Neural cell (in vitro differentiated cells): ENCODE measurements at regions not wholly inside any gene's neighbourhood (a gene's known extent, or its start where the extent isn't known, plus 50 kb on each side); places are given as distances from the start of the nearest gene placed in this dataset.

ENCODE experiments used
- H2AFZ ChIP-seq: fragments of 200-600, 300-800 bp; sonication (generic), shearing (Covaris generic); 2 replicates; pipeline ENCODE4 v1.6.0; 2014; ENCODE audit warnings: low read depth, mild to moderate bottlenecking, antibody characterized with exemption, low read length, moderate library complexity
- H3F3A ChIP-seq: fragments of 200-600 bp; shearing (Covaris generic); 2 replicates; pipeline ENCODE4 v1.6.1; 2016; ENCODE audit warnings: mild to moderate bottlenecking, moderate library complexity, mixed read lengths, antibody characterized with exemption, low read length; ENCODE audit not compliant: insufficient read depth, poor library complexity, severe bottlenecking
- H3K27ac ChIP-seq: fragments of 200-600, 300-800 bp; sonication (generic), shearing (Covaris generic); 2 replicates; pipeline ENCODE4 v1.5.1; 2014; ENCODE audit warnings: mild to moderate bottlenecking, low read length, moderate library complexity
- H3K27me3 ChIP-seq: fragments of 300-800, 200-600 bp; sonication (generic), shearing (Covaris generic); 2 replicates; pipeline ENCODE4 v1.6.0; 2014; ENCODE audit warnings: mild to moderate bottlenecking, low read depth, low read length, moderate library complexity; ENCODE audit not compliant: insufficient read depth
- H3K36me3 ChIP-seq: fragments of 300-800, 200-600 bp; sonication (generic), shearing (Covaris generic); 2 replicates; pipeline ENCODE4 v1.5.1; 2014; ENCODE audit warnings: mild to moderate bottlenecking, antibody characterized with exemption, low read length, moderate library complexity; ENCODE audit not compliant: insufficient read depth
- H3K4me2 ChIP-seq: fragments of 300-800, 200-600 bp; sonication (generic), shearing (Covaris generic); 2 replicates; pipeline ENCODE4 v1.6.0; 2014; ENCODE audit warnings: mild to moderate bottlenecking, low read length
- H3K4me3 ChIP-seq: fragments of 300-800, 200-600 bp; sonication (generic), shearing (Covaris generic); 2 replicates; pipeline ENCODE4 v1.5.1; 2014; ENCODE audit warnings: mild to moderate bottlenecking, low read length, moderate library complexity
- H3K79me2 ChIP-seq: fragments of 200-600 bp; shearing (Covaris generic); replicated peaks from 2 replicates; pipeline ENCODE4 v1.6.0; 2014; ENCODE audit warnings: mild to moderate bottlenecking, low read length, moderate library complexity; ENCODE audit not compliant: insufficient read depth
- H3K9ac ChIP-seq: fragments of 300-800, 200-600 bp; sonication (generic), shearing (Covaris generic); 2 replicates; pipeline ENCODE4 v1.6.1; 2016; ENCODE audit warnings: mild to moderate bottlenecking, low read length, mixed read lengths
- H3K9me2 ChIP-seq: fragments of 200-600 bp; shearing (Covaris generic); 2 replicates; pipeline ENCODE4 v1.6.1; 2016; ENCODE audit warnings: mild to moderate bottlenecking, low read length, mixed read lengths; ENCODE audit not compliant: insufficient read depth
- H3K9me3 ChIP-seq: fragments of 200-600, 300-800 bp; sonication (generic), shearing (Covaris generic); 2 replicates; pipeline ENCODE4 v1.6.1; 2016; ENCODE audit warnings: mild to moderate bottlenecking, mixed run types, low read length, moderate library complexity, mixed read lengths
- H4K20me1 ChIP-seq: fragments of 200-600 bp; shearing (Covaris generic); 2 replicates; pipeline ENCODE4 v1.6.1; 2016; ENCODE audit warnings: mild to moderate bottlenecking, mixed run types; ENCODE audit not compliant: insufficient read depth
- CTCF ChIP-seq: fragments of 450-650 bp; IDR thresholded peaks from 2 replicates; pipeline ENCODE4 v1.5.1; 2014; ENCODE audit warnings: antibody characterized with exemption, mild to moderate bottlenecking, moderate library complexity; ENCODE audit not compliant: poor library complexity, severe bottlenecking
- EP300 ChIP-seq: fragments of 450-650 bp; conservative IDR thresholded peaks from 2 replicates; pipeline ENCODE4 v1.6.1; 2014; ENCODE audit warnings: antibody characterized with exemption, mild to moderate bottlenecking, moderate library complexity; ENCODE audit not compliant: poor library complexity, severe bottlenecking
- EZH2 ChIP-seq: fragments of 200-600, 300-800 bp; shearing (Covaris generic), sonication (generic); IDR thresholded peaks from 2 replicates; pipeline ENCODE4 v1.6.1; 2014; ENCODE audit warnings: antibody characterized with exemption, low read length, borderline replicate concordance, mild to moderate bottlenecking; ENCODE audit not compliant: insufficient read depth, poor library complexity, severe bottlenecking
- MXI1 ChIP-seq: fragments of 450-650 bp; conservative IDR thresholded peaks from 2 replicates; pipeline ENCODE4 v1.6.1; 2014; ENCODE audit warnings: antibody characterized with exemption, mild to moderate bottlenecking; ENCODE audit not compliant: poor library complexity, severe bottlenecking
- POLR2AphosphoS5 ChIP-seq: IDR thresholded peaks from 2 replicates; pipeline ENCODE4 v1.6.1; 2012
- RAD21 ChIP-seq: fragments of 450-650 bp; conservative IDR thresholded peaks from 2 replicates; pipeline ENCODE4 v1.6.1; 2014; ENCODE audit warnings: antibody characterized with exemption, mild to moderate bottlenecking, moderate library complexity
- SMC3 ChIP-seq: fragments of 450-650 bp; conservative IDR thresholded peaks from 2 replicates; pipeline ENCODE4 v1.6.1; 2014; ENCODE audit warnings: antibody characterized with exemption, mild to moderate bottlenecking, moderate library complexity; ENCODE audit not compliant: poor library complexity
- TAF1 ChIP-seq: IDR thresholded peaks from 2 replicates; pipeline ENCODE4 v1.6.1; 2012; ENCODE audit warnings: low read depth
- TF ChIP-seq, protein P1 (sequence below): IDR thresholded peaks from 2 replicates; pipeline ENCODE4 v1.6.1; 2012; ENCODE audit warnings: borderline replicate concordance

DNA sequence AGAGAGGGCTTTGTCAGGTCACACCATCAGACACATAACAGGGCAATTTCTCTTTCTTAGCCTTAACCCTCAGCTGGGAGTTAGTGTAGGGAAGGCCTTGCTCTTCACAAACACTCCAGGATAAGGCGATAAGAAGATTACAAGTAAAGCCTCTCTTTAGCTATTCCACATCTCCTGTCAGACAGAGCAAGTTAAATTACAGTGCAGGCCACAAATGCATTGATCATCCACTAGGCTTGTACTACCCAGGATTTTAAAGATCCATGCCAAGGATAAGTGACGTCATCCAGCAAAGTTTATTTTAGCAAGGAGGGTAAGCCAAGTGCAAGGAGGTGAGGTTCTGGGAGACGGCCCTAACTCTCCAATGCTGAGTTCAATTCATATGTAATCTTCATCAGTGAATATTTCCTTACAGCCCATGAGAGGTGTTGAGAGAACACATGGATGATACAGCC lies 890.6 kb upstream of the NR2F2 start:
- Histone ChIP-seq H4K20me1 (no peaks in the 10 kb centered on the region), H3K36me3 (no peaks in the 10 kb centered on the region), H3F3A (no peaks in the 10 kb centered on the region), H3K9ac (no peak overlapping the region), H3K4me3 (no peak overlapping the region), H3K4me2 (no peak overlapping the region), H2AFZ (no peak overlapping the region), H3K27ac (no peak overlapping the region), H3K9me2 (no peaks in the 10 kb centered on the region), H3K79me2 (no peaks in the 10 kb centered on the region), H3K27me3 (no peaks in the 10 kb centered on the region), H3K9me3 (no peaks in the 10 kb centered on the region)
- no peak for TF ChIP-seq RAD21
- TF ChIP-seq, protein P1, sequence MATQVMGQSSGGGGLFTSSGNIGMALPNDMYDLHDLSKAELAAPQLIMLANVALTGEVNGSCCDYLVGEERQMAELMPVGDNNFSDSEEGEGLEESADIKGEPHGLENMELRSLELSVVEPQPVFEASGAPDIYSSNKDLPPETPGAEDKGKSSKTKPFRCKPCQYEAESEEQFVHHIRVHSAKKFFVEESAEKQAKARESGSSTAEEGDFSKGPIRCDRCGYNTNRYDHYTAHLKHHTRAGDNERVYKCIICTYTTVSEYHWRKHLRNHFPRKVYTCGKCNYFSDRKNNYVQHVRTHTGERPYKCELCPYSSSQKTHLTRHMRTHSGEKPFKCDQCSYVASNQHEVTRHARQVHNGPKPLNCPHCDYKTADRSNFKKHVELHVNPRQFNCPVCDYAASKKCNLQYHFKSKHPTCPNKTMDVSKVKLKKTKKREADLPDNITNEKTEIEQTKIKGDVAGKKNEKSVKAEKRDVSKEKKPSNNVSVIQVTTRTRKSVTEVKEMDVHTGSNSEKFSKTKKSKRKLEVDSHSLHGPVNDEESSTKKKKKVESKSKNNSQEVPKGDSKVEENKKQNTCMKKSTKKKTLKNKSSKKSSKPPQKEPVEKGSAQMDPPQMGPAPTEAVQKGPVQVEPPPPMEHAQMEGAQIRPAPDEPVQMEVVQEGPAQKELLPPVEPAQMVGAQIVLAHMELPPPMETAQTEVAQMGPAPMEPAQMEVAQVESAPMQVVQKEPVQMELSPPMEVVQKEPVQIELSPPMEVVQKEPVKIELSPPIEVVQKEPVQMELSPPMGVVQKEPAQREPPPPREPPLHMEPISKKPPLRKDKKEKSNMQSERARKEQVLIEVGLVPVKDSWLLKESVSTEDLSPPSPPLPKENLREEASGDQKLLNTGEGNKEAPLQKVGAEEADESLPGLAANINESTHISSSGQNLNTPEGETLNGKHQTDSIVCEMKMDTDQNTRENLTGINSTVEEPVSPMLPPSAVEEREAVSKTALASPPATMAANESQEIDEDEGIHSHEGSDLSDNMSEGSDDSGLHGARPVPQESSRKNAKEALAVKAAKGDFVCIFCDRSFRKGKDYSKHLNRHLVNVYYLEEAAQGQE: no peak
- TF ChIP-seq CTCF: no peak
- no peak for TF ChIP-seq POLR2AphosphoS5

DNA sequence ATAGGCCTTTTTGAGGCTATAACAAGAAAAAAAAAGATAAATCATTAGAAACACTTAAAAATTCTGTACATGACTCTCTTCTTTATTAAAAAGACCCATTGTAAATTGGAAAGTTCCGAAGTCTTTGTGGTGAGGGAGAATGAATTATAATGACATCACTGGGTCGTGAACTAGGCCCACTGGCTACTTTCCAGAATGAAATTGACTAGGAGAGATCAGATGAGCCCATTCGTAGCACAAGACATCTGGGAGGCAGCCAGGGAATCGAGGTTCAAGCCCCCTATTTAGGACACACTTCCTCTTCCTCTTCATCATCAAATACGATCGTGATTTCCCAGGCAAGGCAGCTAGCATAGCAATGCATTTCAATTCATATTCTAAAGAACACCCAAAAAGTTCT lies 889.8 kb upstream of the NR2F2 start:
- no peaks in the 10 kb centered on the region for H3K9me3 ChIP-seq
- no peak overlapping the region for H3K4me3 ChIP-seq
- TF ChIP-seq MXI1 (no peak), TAF1 (no peak), POLR2AphosphoS5 (no peak), SMC3 (no peak), EP300 (no peak), EZH2 (no peak), RAD21 (no peak), CTCF (no peak)
- TF ChIP-seq, protein P1: no peak
- H3F3A ChIP-seq: no peaks in the 10 kb centered on the region
- H4K20me1 ChIP-seq: no peaks in the 10 kb centered on the region
- no peaks in the 10 kb centered on the region for H3K9me2 ChIP-seq
- H3K27me3 ChIP-seq: no peaks in the 10 kb centered on the region
- H3K36me3 ChIP-seq: no peaks in the 10 kb centered on the region
- no peak overlapping the region for H3K27ac ChIP-seq
- no peak overlapping the region for H3K9ac ChIP-seq
- H2AFZ ChIP-seq: no peak overlapping the region
- no peak overlapping the region for H3K4me2 ChIP-seq
- no peaks in the 10 kb centered on the region for H3K79me2 ChIP-seq
